ENCODE measurements at regions not wholly inside any gene's neighbourhood (a gene's known extent, or its start where the extent isn't known, plus 50 kb on each side); places are given as distances from the start of the nearest gene placed in this dataset.

- FAIRE-seq (no peak), DNase-seq (ENCODE audit: insufficient read length, low spot score) (no peak)
- no peak for TF ChIP-seq POU2F2 (IDR thresholded peaks at IDR 0.05; ENCODE audit: low read depth, low read length)
- no peak for TF ChIP-seq PAX5 (IDR thresholded peaks at IDR 0.05; ENCODE audit: insufficient read depth, low read length, severe bottlenecking)
- TF ChIP-seq TAF1 (IDR thresholded peaks at IDR 0.05; ENCODE audit: low read depth, low read length) = no peak
- no peak for TF ChIP-seq POLR2AphosphoS5 (IDR thresholded peaks at IDR 0.05; ENCODE audit: low read depth, low read length)
Measured at GRCh38 chr6:138648127-138648526, 125.4 kb upstream of the CCDC28A start.

GRCh38 chr6:138651491-138651890 lies 122.1 kb upstream of the CCDC28A start:
- TF ChIP-seq PAX5 (IDR thresholded peaks at IDR 0.05; ENCODE audit: insufficient read depth, low read length, severe bottlenecking) = no peak
- no peak for TF ChIP-seq TAF1 (IDR thresholded peaks at IDR 0.05; ENCODE audit: low read depth, low read length)
- no peak for TF ChIP-seq SPI1 (IDR thresholded peaks at IDR 0.05; ENCODE audit: low read depth, low read length)
- no peak for TF ChIP-seq POU2F2 (IDR thresholded peaks at IDR 0.05; ENCODE audit: low read depth, low read length)
- TF ChIP-seq POLR2AphosphoS5 (IDR thresholded peaks at IDR 0.05; ENCODE audit: low read depth, low read length) = no peak
- TF ChIP-seq POLR2A (IDR thresholded peaks at IDR 0.05; ENCODE audit: low read depth, low read length) = no peak
- no peak for DNase-seq (ENCODE audit: insufficient read length, low spot score)
- no peak for FAIRE-seq

GRCh38 chr6:138652824-138653223 lies 120.7 kb upstream of the CCDC28A start:
- DNase-seq (ENCODE audit: insufficient read length, low spot score) (no peak), FAIRE-seq (no peak)
- TF ChIP-seq SPI1 (IDR thresholded peaks at IDR 0.05; ENCODE audit: low read depth, low read length) (no peak), PAX5 (IDR thresholded peaks at IDR 0.05; ENCODE audit: insufficient read depth, low read length, severe bottlenecking) (no peak), POU2F2 (IDR thresholded peaks at IDR 0.05; ENCODE audit: low read depth, low read length) (no peak), POLR2A (IDR thresholded peaks at IDR 0.05; ENCODE audit: low read depth, low read length) (no peak), TAF1 (IDR thresholded peaks at IDR 0.05; ENCODE audit: low read depth, low read length) (no peak), POLR2AphosphoS5 (IDR thresholded peaks at IDR 0.05; ENCODE audit: low read depth, low read length) (no peak)

- no peak for TF ChIP-seq SPI1 (IDR thresholded peaks at IDR 0.05; ENCODE audit: low read depth, low read length)
- no peak for TF ChIP-seq POLR2AphosphoS5 (IDR thresholded peaks at IDR 0.05; ENCODE audit: low read depth, low read length)
- TF ChIP-seq PAX5 (IDR thresholded peaks at IDR 0.05; ENCODE audit: insufficient read depth, low read length, severe bottlenecking) = no peak
- no peak for TF ChIP-seq POLR2A (IDR thresholded peaks at IDR 0.05; ENCODE audit: low read depth, low read length)
- TF ChIP-seq POU2F2 (IDR thresholded peaks at IDR 0.05; ENCODE audit: low read depth, low read length) = no peak
- no peak for TF ChIP-seq TAF1 (IDR thresholded peaks at IDR 0.05; ENCODE audit: low read depth, low read length)
- FAIRE-seq (no peak), DNase-seq (ENCODE audit: insufficient read length, low spot score) (no peak)
Measured at GRCh38 chr6:138653435-138653834, 120.1 kb upstream of the CCDC28A start.

- TF ChIP-seq POU2F2 (IDR thresholded peaks at IDR 0.05; ENCODE audit: low read depth, low read length) = no peak
- no peak for TF ChIP-seq TAF1 (IDR thresholded peaks at IDR 0.05; ENCODE audit: low read depth, low read length)
- TF ChIP-seq POLR2A (IDR thresholded peaks at IDR 0.05; ENCODE audit: low read depth, low read length) = no peak
- TF ChIP-seq SPI1 (IDR thresholded peaks at IDR 0.05; ENCODE audit: low read depth, low read length) = no peak
- TF ChIP-seq POLR2AphosphoS5 (IDR thresholded peaks at IDR 0.05; ENCODE audit: low read depth, low read length) = no peak
- no peak for TF ChIP-seq PAX5 (IDR thresholded peaks at IDR 0.05; ENCODE audit: insufficient read depth, low read length, severe bottlenecking)
- DNase-seq (ENCODE audit: insufficient read length, low spot score) (peak; percentile 19), FAIRE-seq (peak; percentile 60)
Measured at GRCh38 chr6:138654715-138655634, 118.6 kb upstream of the CCDC28A start.

GRCh38 chr6:138655828-138656227 lies 117.7 kb upstream of the CCDC28A start:
- no peak for FAIRE-seq
- TF ChIP-seq TAF1 (IDR thresholded peaks at IDR 0.05; ENCODE audit: low read depth, low read length) (no peak), SPI1 (IDR thresholded peaks at IDR 0.05; ENCODE audit: low read depth, low read length) (no peak), PAX5 (IDR thresholded peaks at IDR 0.05; ENCODE audit: insufficient read depth, low read length, severe bottlenecking) (no peak), POLR2AphosphoS5 (IDR thresholded peaks at IDR 0.05; ENCODE audit: low read depth, low read length) (no peak), POLR2A (IDR thresholded peaks at IDR 0.05; ENCODE audit: low read depth, low read length) (no peak), POU2F2 (IDR thresholded peaks at IDR 0.05; ENCODE audit: low read depth, low read length) (no peak)
- DNase-seq (ENCODE audit: insufficient read length, low spot score) = no peak

- no peak for DNase-seq (ENCODE audit: insufficient read length, low spot score)
- TF ChIP-seq PAX5 (IDR thresholded peaks at IDR 0.05; ENCODE audit: insufficient read depth, low read length, severe bottlenecking) (no peak), SPI1 (IDR thresholded peaks at IDR 0.05; ENCODE audit: low read depth, low read length) (no peak), POLR2A (IDR thresholded peaks at IDR 0.05; ENCODE audit: low read depth, low read length) (no peak), POLR2AphosphoS5 (IDR thresholded peaks at IDR 0.05; ENCODE audit: low read depth, low read length) (no peak), POU2F2 (IDR thresholded peaks at IDR 0.05; ENCODE audit: low read depth, low read length) (no peak), TAF1 (IDR thresholded peaks at IDR 0.05; ENCODE audit: low read depth, low read length) (no peak)
- FAIRE-seq = no peak
Measured at GRCh38 chr6:138656364-138657064, 117.1 kb upstream of the CCDC28A start.

GRCh38 chr6:138657065-138657425 lies 116.5 kb upstream of the CCDC28A start:
- FAIRE-seq = no peak

GRCh38 chr6:138659998-138660397 lies 113.6 kb upstream of the CCDC28A start:
- TF ChIP-seq POU2F2 (IDR thresholded peaks at IDR 0.05; ENCODE audit: low read depth, low read length) = no peak
- DNase-seq (ENCODE audit: insufficient read length, low spot score) (no peak), FAIRE-seq (no peak)

More at GRCh38 chr6:138657065-138657425, 116.5 kb upstream of the CCDC28A start:
- no peak for TF ChIP-seq POLR2AphosphoS5 (IDR thresholded peaks at IDR 0.05; ENCODE audit: low read depth, low read length)
- TF ChIP-seq POU2F2 (IDR thresholded peaks at IDR 0.05; ENCODE audit: low read depth, low read length) = no peak
- no peak for TF ChIP-seq SPI1 (IDR thresholded peaks at IDR 0.05; ENCODE audit: low read depth, low read length)
- no peak for TF ChIP-seq TAF1 (IDR thresholded peaks at IDR 0.05; ENCODE audit: low read depth, low read length)
- no peak for TF ChIP-seq POLR2A (IDR thresholded peaks at IDR 0.05; ENCODE audit: low read depth, low read length)
- TF ChIP-seq PAX5 (IDR thresholded peaks at IDR 0.05; ENCODE audit: insufficient read depth, low read length, severe bottlenecking) = no peak
- DNase-seq (ENCODE audit: insufficient read length, low spot score) = no peak
